RWPE1 (cell line): ENCODE measurements at regions not wholly inside any gene's neighbourhood (a gene's known extent, or its start where the extent isn't known, plus 50 kb on each side); places are given as distances from the start of the nearest gene placed in this dataset.

ENCODE experiments used
- CTCF ChIA-PET: fragments of 350-600 bp; sonication (Branson Sonifier 250); formaldehyde crosslinking; extraction: SDS; loops from one replicate; lab custom pipeline; 2021; lab: Yijun Ruan, JAX
- POLR2A ChIA-PET: fragments of 400-600 bp; formaldehyde crosslinking; extraction: SDS; loops from one replicate; lab custom pipeline; 2020; ENCODE audit warnings: antibody characterized with exemption; ENCODE audit not compliant: low non-redundant PET; lab: Yijun Ruan, JAX
- DNase-seq: peaks from one replicate; pipeline ENCODE4 v3.0.0; 2012; ENCODE audit warnings: low spot score
- H3K27ac ChIP-seq: fragments of 450-650 bp; 2 replicates; pipeline ENCODE4 v1.5.1; 2017
- CTCF ChIP-seq: fragments of 450-650 bp; conservative IDR thresholded peaks from 2 replicates; pipeline ENCODE4 v1.5.1; 2017; ENCODE audit warnings: low read depth, mild to moderate bottlenecking

- POLR2A ChIA-PET, result no interaction called here
- H3K27ac ChIP-seq, result no peak overlapping the region
- DNase-seq, result no peak
- TF ChIP-seq CTCF, result no peak
- CTCF ChIA-PET, result no interaction called here
Observed at GRCh38 chr16:73275448-73275847, 227.5 kb upstream of the ZFHX3 start.

DNA sequence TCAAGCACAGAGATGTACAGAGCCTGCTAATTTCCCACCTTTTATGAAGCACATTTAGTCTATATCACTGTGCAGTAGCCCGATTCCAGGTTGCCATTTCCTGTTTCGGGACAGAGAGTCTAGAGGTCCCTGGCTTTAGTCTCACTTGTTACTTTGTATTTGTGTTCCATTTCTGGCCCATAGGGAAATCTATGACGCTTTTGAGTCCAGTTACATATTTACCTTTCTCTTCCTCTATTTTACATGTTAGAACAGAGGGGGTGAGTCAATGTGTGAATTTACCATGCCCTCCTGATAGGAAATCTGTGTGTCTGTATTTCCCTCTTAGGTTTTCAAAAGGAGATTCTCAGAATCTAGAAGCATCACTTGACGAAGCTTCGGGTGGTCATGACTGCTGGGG is 227.1 kb upstream of the ZFHX3 start:
- TF ChIP-seq CTCF, result no peak
- no peak overlapping the region for H3K27ac ChIP-seq
- DNase-seq, result no peak
- ChIA-PET POLR2A (no interaction called here), CTCF (no interaction called here)

DNA sequence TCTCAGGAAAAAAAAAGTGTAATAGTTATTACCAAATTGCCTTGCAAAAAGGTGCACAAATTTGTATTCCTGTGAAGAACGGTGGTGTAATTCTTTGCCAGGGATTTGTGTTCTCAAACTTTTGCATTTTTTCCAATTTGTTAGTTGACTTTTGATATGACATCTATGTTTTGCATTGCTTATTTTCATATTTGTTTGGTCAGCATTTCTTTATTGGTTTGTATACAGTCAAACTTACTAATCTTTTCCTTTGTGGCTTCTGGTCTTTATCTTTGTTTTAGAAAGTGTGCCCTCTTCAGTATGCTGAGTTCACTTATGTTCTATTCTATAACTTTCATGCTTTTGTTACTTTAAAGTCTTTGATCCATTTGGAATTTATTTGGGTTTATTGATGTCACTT is 226.2 kb upstream of the ZFHX3 start:
- ChIA-PET POLR2A (no interaction called here), CTCF (interaction anchor here (1.1 kb wide), 1 partner anchor 683 kb away, joined by 3 read pairs; no protein-coding TSS in a partner anchor)
- TF ChIP-seq CTCF, result no peak

GRCh38 chr16:73268366-73268993 is 220.6 kb upstream of the ZFHX3 start:
- ChIA-PET POLR2A (no interaction called here), CTCF (interaction anchor here (1.2 kb wide), 1 partner anchor 436 kb away, joined by 3 read pairs; no protein-coding TSS in a partner anchor)
- no peak for TF ChIP-seq CTCF
- DNase-seq, result no peak
- H3K27ac ChIP-seq, result no peak overlapping the region

More for the DNA sequence above, 226.2 kb upstream of the ZFHX3 start:
- H3K27ac ChIP-seq, result no peak overlapping the region
- no peak for DNase-seq

DNA sequence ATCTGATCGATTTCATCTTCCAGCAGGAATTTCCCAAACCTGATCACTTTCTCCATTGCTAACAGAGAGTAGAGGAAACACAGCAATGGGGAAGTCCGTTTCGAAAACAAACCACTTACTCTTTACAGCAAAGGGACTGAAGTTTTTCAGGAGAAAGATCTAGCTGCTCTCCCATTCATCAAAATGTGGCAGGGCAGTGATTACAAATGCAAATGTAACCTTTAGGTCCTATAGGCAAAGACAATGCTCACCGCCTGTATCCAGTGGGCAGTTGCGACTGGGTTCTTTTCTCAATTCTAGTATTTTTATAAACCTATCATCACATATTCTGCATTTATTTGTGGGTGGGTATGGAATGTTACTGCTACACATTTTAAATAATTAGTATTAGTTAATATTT is 218.0 kb upstream of the ZFHX3 start:
- ChIA-PET CTCF (no interaction called here), POLR2A (no interaction called here)
- no peak overlapping the region for H3K27ac ChIP-seq
- DNase-seq, result no peak
- no peak for TF ChIP-seq CTCF

DNA sequence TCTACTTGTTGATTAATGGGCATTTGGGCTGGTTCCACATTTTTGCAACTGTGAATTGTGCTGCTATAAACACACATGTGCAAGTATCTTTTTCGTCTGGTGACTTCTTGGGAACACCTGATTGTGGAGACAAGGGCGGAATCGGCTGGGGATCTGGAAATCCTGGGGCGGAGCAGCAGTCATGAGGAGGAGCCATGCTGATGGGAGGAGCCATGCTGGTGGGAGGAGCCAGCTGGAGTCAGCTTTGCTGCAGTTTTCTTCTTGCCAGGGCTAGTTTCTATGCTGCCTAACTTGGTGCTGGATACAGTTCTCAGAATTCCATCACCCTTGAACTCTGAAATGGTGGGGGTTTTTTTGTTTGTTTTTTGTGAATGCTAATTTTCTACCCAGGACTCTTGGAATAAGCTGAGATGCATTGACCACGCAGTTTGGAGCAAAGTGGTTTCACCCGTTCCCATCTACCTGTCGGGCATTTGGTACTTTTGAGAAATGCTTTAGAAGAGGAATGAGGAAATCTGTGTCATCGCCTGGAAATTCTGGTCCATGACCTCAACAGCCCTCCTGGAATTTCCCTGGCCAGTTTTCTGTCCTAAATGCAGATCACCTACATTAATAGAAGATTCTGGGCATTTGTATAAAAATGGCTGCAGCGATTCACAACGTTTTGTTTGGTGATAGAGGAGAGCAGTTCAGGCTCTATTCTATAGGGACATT is 217.4 kb upstream of the ZFHX3 start:
- no peak overlapping the region for H3K27ac ChIP-seq
- ChIA-PET POLR2A (no interaction called here), CTCF (no interaction called here)
- TF ChIP-seq CTCF, result no peak
- DNase-seq, result no peak
